WI38 (cell line): ENCODE measurements at regions not wholly inside any gene's neighbourhood (a gene's known extent, or its start where the extent isn't known, plus 50 kb on each side); places are given as distances from the start of the nearest gene placed in this dataset.

ENCODE experiments used
- H3K4me3 ChIP-seq: 2 replicates; pipeline ENCODE4 v1.5.1; 2011; ENCODE audit warnings: low read depth, mild to moderate bottlenecking, control low read depth, low read length
- TF ChIP-seq, protein P1 (sequence below): IDR thresholded peaks from 2 replicates; pipeline ENCODE4 v1.5.1; 2012; ENCODE audit warnings: low read depth, mild to moderate bottlenecking, control low read depth, low read length

DNA sequence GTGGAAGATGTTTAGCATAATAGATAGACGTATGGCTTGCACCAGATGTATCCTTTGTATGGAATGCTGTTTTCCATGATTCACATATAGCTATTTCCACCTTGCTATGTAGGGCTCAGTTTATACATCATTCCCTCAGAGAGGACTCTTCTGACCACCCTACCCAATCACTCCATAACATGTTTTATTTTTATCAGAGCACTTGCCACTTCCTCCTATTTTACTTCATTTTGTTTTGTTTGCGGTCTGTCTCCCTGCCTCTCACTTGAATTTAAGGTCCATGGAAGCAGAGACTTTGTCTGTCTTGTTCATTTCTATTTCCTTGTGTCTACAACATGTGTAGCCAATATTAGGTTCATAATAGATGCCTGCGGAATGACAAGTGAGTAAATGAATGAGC, 266.9 kb upstream of the CITED2 start:
- no peak overlapping the region for H3K4me3 ChIP-seq
- TF ChIP-seq, protein P1, sequence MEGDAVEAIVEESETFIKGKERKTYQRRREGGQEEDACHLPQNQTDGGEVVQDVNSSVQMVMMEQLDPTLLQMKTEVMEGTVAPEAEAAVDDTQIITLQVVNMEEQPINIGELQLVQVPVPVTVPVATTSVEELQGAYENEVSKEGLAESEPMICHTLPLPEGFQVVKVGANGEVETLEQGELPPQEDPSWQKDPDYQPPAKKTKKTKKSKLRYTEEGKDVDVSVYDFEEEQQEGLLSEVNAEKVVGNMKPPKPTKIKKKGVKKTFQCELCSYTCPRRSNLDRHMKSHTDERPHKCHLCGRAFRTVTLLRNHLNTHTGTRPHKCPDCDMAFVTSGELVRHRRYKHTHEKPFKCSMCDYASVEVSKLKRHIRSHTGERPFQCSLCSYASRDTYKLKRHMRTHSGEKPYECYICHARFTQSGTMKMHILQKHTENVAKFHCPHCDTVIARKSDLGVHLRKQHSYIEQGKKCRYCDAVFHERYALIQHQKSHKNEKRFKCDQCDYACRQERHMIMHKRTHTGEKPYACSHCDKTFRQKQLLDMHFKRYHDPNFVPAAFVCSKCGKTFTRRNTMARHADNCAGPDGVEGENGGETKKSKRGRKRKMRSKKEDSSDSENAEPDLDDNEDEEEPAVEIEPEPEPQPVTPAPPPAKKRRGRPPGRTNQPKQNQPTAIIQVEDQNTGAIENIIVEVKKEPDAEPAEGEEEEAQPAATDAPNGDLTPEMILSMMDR = no peak

DNA sequence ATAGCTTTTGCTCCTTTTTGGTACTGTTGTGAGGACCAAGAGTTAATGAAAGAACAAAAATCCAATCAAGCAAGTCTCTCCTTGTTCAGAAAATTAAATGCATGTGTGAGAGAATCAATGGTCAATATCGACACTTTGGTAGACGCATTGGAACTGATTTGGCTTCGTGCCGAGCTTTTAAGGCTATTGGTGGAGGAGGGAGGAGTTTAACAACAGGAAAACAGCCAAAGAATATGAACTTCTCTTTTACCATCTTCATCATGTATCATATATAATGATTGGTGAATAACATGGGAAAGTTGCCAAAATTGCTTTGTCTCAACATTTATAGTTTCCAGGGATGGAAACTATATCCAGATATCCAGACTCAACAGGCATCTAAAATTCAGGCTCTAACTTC, 266.5 kb upstream of the CITED2 start:
- H3K4me3 ChIP-seq = no peak overlapping the region
- TF ChIP-seq, protein P1 = no peak

DNA sequence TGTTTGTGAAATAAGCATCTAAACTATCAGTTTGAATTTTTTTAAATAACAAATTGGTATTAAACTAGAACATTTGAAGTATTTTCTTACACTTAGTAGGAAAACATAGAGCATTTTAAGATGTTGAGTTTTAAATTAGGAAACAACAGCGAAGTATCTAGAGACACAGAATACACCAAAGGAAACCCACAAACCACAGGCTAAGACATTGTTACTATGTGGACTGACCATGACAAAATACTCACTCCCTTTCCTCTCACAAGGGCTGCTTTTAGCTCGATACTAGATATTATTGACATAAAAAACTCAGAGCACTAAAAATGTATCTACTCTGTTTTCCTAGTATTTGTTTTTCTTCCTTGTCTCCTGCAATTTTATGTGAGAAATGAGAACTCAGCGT, 266.0 kb upstream of the CITED2 start:
- TF ChIP-seq, protein P1 = no peak
- H3K4me3 ChIP-seq = no peak overlapping the region

DNA sequence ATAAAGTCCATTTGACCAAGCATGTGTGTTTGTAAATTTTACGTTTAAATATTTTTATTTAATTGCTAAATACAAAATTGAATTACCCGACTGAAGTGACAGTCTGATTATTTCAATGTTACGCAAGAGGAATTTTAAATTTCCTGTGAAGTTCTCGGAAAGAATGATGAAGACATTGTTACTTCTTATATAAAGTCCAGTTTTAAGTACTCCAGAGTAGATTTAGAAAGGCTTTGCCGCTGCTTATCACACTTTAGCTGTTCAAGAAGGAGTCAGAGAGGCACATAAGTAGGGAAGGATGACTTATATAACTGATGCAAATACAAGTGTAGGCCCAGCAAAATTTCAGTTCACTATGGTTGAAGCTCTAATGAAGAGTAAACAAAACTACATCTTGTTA, 265.1 kb upstream of the CITED2 start:
- no peak overlapping the region for H3K4me3 ChIP-seq
- TF ChIP-seq, protein P1 = no peak

DNA sequence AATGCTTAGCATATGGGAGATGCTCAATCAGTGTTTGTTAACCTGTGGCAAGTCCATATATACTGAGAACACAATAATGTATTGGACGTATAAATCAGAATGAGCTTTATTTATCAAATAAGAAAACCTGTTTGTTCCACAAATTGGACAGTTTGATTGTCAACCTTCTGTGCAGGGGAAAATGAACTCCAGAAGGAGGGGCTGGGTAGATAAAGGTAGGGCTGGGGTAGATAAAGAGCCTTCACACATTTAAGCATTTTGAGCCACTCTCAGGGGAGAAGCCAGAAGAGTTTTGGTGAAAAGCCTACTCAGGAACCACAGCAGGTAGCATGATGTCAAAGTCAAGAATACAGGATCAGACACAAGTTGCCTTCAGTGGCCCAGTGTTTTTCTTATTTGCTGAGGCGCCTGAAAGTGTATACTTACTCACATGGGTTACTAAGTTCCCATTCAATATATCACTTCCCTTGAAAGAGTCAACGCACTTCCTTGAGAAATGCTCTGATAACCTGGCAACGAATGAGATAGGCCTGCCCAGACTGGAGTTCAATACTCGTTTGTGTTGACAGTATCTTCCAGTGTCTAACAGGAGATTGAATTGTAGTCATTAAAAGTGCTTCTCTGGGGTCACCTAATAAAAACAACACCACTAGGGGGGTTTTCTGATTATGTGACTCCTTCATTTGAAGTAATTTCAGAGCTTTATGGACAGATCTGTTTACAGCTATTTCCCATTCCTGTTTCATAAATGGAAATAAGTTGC, 263.9 kb upstream of the CITED2 start:
- TF ChIP-seq, protein P1 = no peak
- no peak overlapping the region for H3K4me3 ChIP-seq

DNA sequence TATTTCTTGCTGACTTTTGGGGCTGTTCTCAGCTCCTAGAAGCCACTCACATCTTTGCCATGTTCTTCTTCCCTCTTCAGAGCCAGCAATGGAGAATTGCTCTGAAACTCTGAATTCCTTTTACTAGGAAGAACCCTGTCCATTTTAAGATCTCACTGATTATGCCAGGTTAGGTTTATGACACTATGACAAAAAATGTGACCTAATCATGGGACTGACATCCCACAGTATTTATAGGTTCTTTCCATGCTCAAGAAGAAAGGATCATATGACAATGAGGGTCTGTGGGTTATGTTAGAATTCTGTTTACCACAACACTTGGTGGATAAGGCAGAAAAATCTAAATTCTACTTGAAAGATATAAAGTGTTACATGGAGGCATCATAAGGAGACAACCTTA, 263.3 kb upstream of the CITED2 start:
- TF ChIP-seq, protein P1 = no peak
- H3K4me3 ChIP-seq = no peak overlapping the region

DNA sequence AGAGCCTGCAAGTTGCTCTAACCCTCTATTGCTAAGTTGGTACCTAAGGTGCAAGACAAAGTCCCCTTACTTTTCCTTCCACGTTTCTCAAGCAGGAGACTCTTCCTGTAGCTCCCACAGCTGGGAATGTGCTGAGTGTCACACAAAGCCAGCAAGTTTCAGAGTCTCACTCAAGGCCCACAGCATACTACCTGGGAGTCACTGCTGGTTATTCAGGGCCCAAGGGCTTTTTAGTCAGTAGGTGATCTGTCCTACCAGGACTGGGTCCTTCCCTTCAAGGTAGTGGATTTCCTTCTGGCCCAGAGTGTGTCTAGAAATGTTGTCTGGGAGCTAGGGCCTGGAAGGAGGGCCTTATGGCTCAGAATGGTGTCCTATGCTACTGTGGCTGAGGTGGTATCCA, 261.9 kb upstream of the CITED2 start:
- TF ChIP-seq, protein P1 = no peak
- H3K4me3 ChIP-seq = no peak overlapping the region
